H1 (cell line): ENCODE measurements at regions not wholly inside any gene's neighbourhood (a gene's known extent, or its start where the extent isn't known, plus 50 kb on each side); places are given as distances from the start of the nearest gene placed in this dataset.

Experiments used
- ATF2 ChIP-seq: IDR thresholded peaks from 2 replicates; pipeline ENCODE4 v1.6.1; 2012; ENCODE audit warnings: low read length, inconsistent platforms
- CBX8 ChIP-seq: fragments of 300-800, 300-1000 bp; sonication (generic); IDR thresholded peaks from 2 replicates; pipeline ENCODE4 v1.7.1; 2016; ENCODE audit warnings: low read depth, low read length, borderline replicate concordance
- CHD7 ChIP-seq: fragments of 300-600 bp; sonication (generic); IDR thresholded peaks from 2 replicates; pipeline ENCODE4 v1.7.1; 2012; ENCODE audit warnings: low read length, moderate library complexity, mild to moderate bottlenecking, inconsistent platforms; ENCODE audit not compliant: insufficient replicate concordance
- CTCF ChIP-seq, 3 experiments: IDR thresholded peaks; 1 replicate in 2 of 3; 2 replicates in 1 of 3; pipeline versions ENCODE4 v1.5.1 to v1.6.1; 2011; ENCODE audit warnings: low read length in 3 of 3, mild to moderate bottlenecking in 3 of 3, inconsistent platforms in 2 of 3, low read depth in 1 of 3, moderate library complexity in 1 of 3; ENCODE audit not compliant: insufficient read depth in 1 of 3; ENCODE audit errors: control extremely low read depth in 1 of 3
- FOSL1 ChIP-seq: IDR thresholded peaks from 2 replicates; pipeline ENCODE4 v1.6.1; 2011; ENCODE audit warnings: mild to moderate bottlenecking, low read depth, low read length, moderate library complexity; ENCODE audit not compliant: insufficient read depth
- JUND ChIP-seq: IDR thresholded peaks from 2 replicates; pipeline ENCODE4 v1.6.1; 2011; ENCODE audit warnings: mild to moderate bottlenecking, improper control_type of control experiment, low read length
- POLR2A ChIP-seq, 2 experiments: IDR thresholded peaks; 1 replicate in 1 of 2; 2 replicates in 1 of 2; pipeline ENCODE4 v1.6.1; 2011; ENCODE audit warnings: low read depth in 2 of 2, low read length in 2 of 2, mild to moderate bottlenecking in 2 of 2; ENCODE audit errors: control extremely low read depth in 1 of 2
- RFX5 ChIP-seq: IDR thresholded peaks from 2 replicates; pipeline ENCODE4 v1.6.1; 2011; ENCODE audit warnings: low read depth, low read length, improper control_type of control experiment, borderline replicate concordance
- SIRT6 ChIP-seq: IDR thresholded peaks from one replicate; pipeline ENCODE4 v1.7.1; 2012; ENCODE audit warnings: low read length, inconsistent platforms
- SRF ChIP-seq: IDR thresholded peaks from 2 replicates; pipeline ENCODE4 v1.6.1; 2011; ENCODE audit warnings: mild to moderate bottlenecking, low read depth, low read length, moderate library complexity
- TEAD4 ChIP-seq: IDR thresholded peaks from 2 replicates; pipeline ENCODE4 v1.6.1; 2012; ENCODE audit warnings: low read depth, low read length, inconsistent platforms, mixed read lengths
- ZNF274 ChIP-seq: IDR thresholded peaks from 2 replicates; pipeline ENCODE4 v1.7.0; 2012; ENCODE audit warnings: low read length, borderline replicate concordance; ENCODE audit errors: extremely low read depth

- TF ChIP-seq POLR2A (IDR thresholded peaks at IDR 0.05; ENCODE audit: control extremely low read depth in 1 of 2, low read depth in 2 of 2, low read length in 2 of 2) (no peak), ATF2 (no peak), RFX5 (no peak), TEAD4 (no peak), CTCF (IDR thresholded peaks at IDR 0.05; ENCODE audit: control extremely low read depth in 1 of 3, insufficient read depth in 1 of 3, low read depth in 1 of 3, low read length in 3 of 3) (no peak), FOSL1 (no peak), ZNF274 (no peak), JUND (no peak), SRF (no peak), SIRT6 (no peak), CHD7 (no peak), CBX8 (no peak)
Observed at GRCh38 chr1:96927125-96927524, 205.5 kb downstream of the PTBP2 start.
